HG02938 (cell line): ENCODE measurements at regions not wholly inside any gene's neighbourhood (a gene's known extent, or its start where the extent isn't known, plus 50 kb on each side); places are given as distances from the start of the nearest gene placed in this dataset.

Experiments
- ATAC-seq: cut with Tn5 transposase; IDR thresholded peaks from one replicate; pipeline ENCODE4 v1.9.1; 2021; ENCODE audit warnings: mild to moderate bottlenecking, moderate library complexity; ENCODE audit not compliant: unreplicated experiment

DNA sequence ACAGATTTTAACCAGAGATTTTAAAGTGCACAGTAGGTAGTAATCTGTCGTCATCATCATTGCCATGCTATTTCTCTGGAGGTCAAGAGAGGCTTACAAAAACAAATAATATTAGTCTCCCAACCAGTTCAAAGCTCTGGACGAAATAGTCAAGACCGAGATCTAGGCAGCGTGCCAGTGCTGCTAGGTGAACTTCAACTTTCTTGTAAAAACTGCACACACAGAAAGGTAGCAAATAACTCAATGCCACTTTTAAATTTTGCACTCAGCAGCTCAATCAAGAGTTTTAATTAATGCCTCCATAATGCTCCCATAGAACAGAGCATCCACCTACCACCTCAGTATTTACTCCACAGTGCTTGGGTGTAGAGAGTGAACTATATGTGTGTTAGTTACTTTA, 656.8 kb downstream of the IRX1 start:
- no peak for ATAC-seq

- no peak for ATAC-seq
These were observed 659.1 kb downstream of the IRX1 start for GRCh38 chr5:4254736-4255135.

DNA sequence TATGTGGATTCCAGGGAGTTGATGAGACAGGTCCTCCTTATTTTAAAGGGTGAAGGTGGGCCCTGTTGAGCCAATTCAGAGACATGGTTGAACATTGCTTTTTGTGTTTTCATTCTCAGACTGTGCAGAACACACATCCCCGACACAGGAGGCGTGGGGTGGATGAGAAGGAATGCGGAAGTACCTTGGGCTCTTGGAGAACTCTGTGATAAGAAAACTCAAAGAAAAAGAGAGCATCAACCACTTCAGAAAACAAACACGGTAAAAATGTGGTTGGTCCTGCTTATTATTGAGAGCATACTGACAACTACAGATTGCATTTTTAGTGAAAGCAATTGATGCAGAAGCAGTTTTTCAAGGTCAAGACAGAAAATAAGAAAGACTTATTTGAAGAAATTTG, 659.8 kb downstream of the IRX1 start:
- ATAC-seq, result no peak

- ATAC-seq, result no peak
These were observed 662.5 kb downstream of the IRX1 start for GRCh38 chr5:4258170-4258569.

- no peak for ATAC-seq
These were observed 675.6 kb downstream of the IRX1 start for GRCh38 chr5:4271193-4271592.

DNA sequence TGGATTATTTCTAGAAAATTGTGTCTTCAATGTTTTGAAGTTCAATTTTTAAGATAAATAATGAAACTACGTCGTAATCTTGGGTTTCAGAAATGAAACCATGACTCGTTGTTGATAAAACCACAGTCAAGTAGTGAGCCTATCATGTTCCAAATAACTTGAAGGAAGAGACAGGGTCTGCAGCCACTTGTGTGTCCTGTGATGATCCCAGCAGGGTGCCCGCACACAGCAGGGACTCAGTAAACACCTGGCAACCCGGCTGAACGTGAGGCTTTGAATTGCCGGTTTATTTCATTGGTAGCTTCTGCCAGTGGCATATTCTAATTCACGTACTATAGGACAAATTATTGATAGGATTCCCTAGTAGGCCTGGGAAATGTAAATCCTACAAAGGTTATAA, 679.6 kb downstream of the IRX1 start:
- ATAC-seq, result no peak

- no peak for ATAC-seq
These were observed 699.2 kb downstream of the IRX1 start for GRCh38 chr5:4294878-4295277.

GRCh38 chr5:4295663-4296339, 700.2 kb downstream of the IRX1 start:
- no peak for ATAC-seq

DNA sequence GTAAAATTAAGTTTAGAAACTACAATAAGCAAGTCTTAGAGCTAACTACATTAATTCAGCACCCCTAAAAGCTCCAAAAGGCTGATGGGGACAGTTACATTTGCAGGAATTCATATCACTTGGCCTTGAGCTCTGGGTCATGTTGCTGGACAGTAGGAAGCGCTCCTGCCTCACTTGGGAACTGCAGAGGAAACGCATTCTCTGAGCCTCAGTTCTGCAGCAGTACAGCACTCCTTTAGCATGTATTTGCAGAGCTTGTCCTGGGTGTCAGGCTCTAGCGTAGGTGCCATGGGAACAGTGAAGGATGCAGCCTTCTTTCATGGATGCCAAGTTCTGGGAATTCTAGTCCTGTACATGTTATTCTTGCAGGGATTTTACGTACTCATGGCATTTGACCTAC, 710.4 kb downstream of the IRX1 start:
- ATAC-seq, result no peak

DNA sequence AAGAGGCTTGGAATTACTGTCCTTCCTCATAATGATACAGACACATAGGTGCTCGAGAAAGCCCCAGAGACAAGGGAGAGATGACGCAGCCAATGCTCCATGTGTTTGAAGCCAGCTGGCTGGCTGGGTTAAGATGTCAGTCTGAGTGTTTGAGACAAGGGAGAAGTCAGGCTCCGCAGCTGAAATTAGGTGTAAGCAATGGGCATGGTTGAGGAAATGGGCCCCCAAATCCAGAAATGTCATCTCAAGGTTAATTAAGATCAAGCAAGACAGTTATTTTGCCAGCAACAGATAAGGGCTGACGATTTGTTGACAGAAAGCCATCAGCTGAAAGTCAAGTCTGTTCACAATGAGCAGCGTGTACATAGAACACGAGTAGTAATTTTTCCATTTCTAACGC, 713.4 kb downstream of the IRX1 start:
- ATAC-seq, result no peak

DNA sequence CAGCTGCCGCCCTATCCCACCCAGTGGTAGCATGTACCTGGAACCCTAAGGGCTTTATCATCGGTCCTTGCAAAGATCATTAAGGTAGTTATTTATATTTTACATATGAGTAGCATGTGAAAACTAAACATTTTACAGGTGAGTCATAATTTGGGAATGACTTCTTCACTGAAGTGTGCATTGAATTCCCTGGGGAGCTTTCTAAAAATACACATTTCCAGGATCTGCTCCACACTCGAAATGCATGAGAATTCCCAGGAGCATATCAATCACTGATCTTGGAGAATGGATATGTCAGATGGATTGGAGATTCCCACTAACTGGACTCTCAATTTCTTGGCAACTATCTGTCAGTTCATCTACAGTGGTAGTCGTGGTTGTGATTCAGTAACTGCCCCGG, 717.5 kb downstream of the IRX1 start:
- no peak for ATAC-seq

DNA sequence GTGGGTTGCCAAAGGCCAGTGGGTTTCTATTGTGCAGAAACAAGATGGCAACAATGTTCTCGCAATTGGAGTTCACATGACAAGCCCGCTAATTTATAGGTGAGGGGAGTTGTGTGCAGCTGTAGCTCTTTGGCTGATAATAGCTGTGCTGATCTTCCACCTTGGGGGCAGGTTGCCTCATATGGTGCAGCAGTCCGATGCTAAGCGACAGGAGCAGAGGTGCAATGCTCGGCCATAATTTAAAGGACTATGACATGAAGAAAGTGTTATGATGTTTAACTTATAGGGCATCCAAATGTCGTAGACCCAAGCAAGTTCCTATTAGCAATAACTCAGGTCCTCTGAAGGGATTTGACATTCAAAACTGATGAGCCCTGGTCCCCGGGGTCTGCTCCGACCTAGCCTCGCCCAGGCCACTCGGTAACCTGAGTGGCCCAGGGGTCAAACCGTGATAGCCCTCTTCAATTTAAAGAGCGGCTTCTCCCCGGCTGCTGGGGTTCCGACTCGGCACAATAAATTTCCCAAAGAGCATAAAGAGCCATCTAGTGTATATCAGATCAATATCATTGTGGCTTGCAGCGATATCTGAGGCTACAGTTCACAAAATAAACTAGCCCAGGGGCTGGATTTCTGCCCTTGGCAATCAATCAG, 724.0 kb downstream of the IRX1 start:
- ATAC-seq, result no peak

DNA sequence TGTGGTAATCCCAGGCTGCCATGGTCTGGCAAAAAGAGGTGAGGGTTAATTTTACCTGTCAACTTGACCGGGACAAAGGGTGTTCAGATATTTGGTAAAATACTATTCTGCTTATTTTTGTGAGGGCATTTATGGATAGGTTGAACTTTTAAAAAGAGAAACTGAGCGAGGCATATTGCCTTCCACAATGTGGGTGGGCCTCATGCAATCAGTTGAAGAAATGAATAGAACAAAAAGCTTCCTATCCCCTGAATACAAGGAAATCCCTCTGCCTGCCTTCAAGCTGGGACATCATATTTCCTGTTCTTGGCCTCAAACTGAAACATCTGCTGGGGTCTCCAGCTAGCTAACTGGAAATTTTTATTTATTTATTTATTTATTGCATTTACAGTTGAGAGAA, 734.7 kb downstream of the IRX1 start:
- ATAC-seq, result no peak

DNA sequence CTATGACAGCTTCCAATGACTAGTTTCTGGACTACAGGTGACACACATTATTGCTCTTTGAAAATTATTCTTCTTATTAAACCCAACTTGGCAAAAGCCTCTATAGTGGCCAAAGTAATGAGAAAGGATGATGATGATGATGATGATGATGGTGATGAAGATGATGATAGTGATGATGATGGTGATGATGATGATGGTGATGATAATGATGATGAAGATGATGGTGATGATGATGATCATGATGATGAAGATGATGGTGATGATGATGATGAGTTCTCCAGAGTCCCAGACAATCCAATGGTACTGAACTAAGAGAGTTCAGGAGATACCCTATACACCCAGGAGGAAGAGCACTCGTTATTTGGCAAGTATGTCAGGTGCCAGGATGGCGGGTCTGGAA, 739.4 kb downstream of the IRX1 start:
- ATAC-seq, result no peak

- ATAC-seq, result no peak
These were observed 741.9 kb downstream of the IRX1 start for GRCh38 chr5:4337519-4337918.

DNA sequence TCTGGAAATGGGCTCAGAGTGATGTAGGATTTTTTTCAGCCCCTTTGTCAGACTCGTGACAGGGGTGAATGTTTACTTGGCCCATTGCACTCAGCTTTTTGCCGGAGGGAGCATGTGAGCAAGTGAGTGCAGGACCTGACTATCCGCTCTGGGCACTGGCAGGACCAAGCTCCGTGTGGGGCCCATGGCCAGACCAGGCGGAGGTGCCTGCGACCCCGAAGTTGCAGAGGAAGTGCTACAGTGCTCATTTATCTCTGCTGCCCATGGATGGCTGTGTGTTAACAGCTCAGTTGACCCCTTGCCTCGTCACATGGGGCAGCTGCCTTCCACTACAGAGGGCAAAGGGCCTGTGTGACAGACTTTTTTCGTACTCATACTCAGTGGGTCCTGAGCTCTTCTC, 744.3 kb downstream of the IRX1 start:
- no peak for ATAC-seq

- ATAC-seq, result no peak
These were observed 750.2 kb downstream of the IRX1 start for GRCh38 chr5:4345850-4346249.

DNA sequence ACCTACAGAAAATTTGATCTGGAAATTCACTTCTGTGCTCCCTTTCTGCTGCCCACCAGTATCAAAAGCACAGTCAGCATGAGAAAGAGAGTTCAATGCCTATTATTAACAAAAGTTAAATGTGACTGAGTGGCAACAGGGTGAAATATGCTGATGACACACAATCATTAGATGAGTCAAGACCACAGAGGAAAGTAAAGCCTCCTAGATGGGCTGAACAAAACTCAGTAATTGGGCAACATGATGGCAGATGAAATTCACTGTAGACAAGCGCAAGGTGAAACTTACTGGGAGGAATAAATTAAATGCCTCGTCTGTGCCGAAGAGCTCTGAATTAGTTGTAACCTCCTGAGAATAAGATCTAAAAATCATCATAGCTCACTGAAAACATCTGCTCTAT, 752.8 kb downstream of the IRX1 start:
- ATAC-seq, result no peak

- ATAC-seq, result no peak
These were observed 753.3 kb downstream of the IRX1 start for GRCh38 chr5:4348919-4349318.

GRCh38 chr5:4356201-4356600, 760.6 kb downstream of the IRX1 start:
- ATAC-seq, result no peak

GRCh38 chr5:4359847-4360246, 764.2 kb downstream of the IRX1 start:
- no peak for ATAC-seq

GRCh38 chr5:4361753-4362152, 766.1 kb downstream of the IRX1 start:
- no peak for ATAC-seq

GRCh38 chr5:4362411-4362810, 766.8 kb downstream of the IRX1 start:
- no peak for ATAC-seq
